Effector memory CD4-positive, alpha-beta T cell (primary cell): ENCODE measurements at regions not wholly inside any gene's neighbourhood (a gene's known extent, or its start where the extent isn't known, plus 50 kb on each side); places are given as distances from the start of the nearest gene placed in this dataset.

Experiments
- DNase-seq, 3 donors: peaks; one replicate each; pipeline ENCODE4 v3.0.0-alpha.2; 2020
- H3K27ac ChIP-seq: 2 replicates; pipeline ENCODE4 v1.7.0; 2013; ENCODE audit warnings: mild to moderate bottlenecking, low read length, moderate library complexity; ENCODE audit not compliant: insufficient read depth, poor library complexity, severe bottlenecking
- H3K27me3 ChIP-seq: replicated peaks from 2 replicates; pipeline ENCODE4 v1.7.0; 2013; ENCODE audit warnings: mild to moderate bottlenecking, low read length; ENCODE audit not compliant: insufficient read depth, control insufficient read depth, poor library complexity, severe bottlenecking
- H3K36me3 ChIP-seq: 2 replicates; pipeline ENCODE4 v1.7.0; 2013; ENCODE audit warnings: mild to moderate bottlenecking, low read length, moderate library complexity; ENCODE audit not compliant: control insufficient read depth, insufficient read depth
- H3K4me1 ChIP-seq: 2 replicates; pipeline ENCODE4 v1.7.0; 2013; ENCODE audit warnings: low read length, mild to moderate bottlenecking; ENCODE audit not compliant: control insufficient read depth, insufficient read depth, poor library complexity, severe bottlenecking
- H3K4me3 ChIP-seq: 2 replicates; pipeline ENCODE4 v1.7.0; 2013; ENCODE audit warnings: low read length, low read depth, mild to moderate bottlenecking; ENCODE audit not compliant: insufficient read depth, poor library complexity, severe bottlenecking
- H3K9me3 ChIP-seq: 2 replicates; pipeline ENCODE4 v1.7.0; 2013; ENCODE audit warnings: mild to moderate bottlenecking, low read length, moderate library complexity; ENCODE audit not compliant: control insufficient read depth

DNA sequence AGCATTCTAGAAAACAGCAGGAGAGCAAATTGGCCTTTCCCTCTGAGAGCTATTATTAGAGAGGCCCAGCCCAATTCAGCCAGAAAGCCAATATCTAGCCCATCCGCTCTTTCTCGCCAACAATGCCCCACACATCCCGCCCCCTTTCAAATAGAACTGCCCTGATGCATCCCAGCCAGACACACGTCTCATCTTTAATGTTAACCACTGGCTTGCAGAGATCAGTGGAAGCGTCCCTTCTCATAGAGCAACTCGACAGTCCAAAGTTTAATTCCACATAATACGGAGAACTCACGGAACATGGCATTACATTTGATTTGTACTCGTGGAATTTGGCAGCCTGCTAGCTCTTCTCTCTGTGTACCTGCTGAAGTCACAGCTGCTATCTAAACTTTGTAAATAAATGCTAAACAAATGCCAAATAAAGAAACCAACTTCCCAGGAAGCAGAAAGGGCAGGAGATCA lies 304.4 kb downstream of the DHX15 start:
- Histone ChIP-seq H3K27me3 (no peaks in the 10 kb centered on the region), H3K27ac (no peak overlapping the region), H3K4me3 (no peak overlapping the region), H3K9me3 (no peaks in the 10 kb centered on the region), H3K36me3 (no peaks in the 10 kb centered on the region), H3K4me1 (no peaks in the 10 kb centered on the region)
- no peak for DNase-seq

DNA sequence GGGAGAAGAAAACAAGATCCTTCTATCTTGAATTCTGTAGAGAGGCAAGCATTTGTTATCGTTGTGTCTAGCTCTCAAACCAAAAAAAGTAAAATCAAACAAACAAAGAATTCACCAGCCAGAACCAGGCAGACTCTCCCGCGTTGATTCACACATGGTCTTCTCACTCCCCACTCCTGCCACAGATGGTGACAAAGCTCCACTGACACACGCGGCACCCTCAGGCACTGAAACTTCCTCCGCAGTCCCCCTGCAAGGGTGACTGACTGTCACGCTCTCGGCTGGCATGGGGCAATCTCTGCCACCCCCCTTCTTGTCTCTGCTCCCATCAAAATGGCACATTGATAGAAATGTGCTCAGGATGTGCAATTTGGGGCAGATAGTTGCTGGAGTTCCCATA lies 304.9 kb downstream of the DHX15 start:
- no peaks in the 10 kb centered on the region for H3K36me3 ChIP-seq
- no peaks in the 10 kb centered on the region for H3K27me3 ChIP-seq
- H3K27ac ChIP-seq = no peak overlapping the region
- H3K4me1 ChIP-seq = no peaks in the 10 kb centered on the region
- DNase-seq = no peak
- H3K4me3 ChIP-seq = no peak overlapping the region
- H3K9me3 ChIP-seq = no peaks in the 10 kb centered on the region

GRCh38 chr4:24278693-24279092 lies 305.7 kb downstream of the DHX15 start:
- no peaks in the 10 kb centered on the region for H3K27me3 ChIP-seq
- DNase-seq = no peak
- no peak overlapping the region for H3K27ac ChIP-seq
- no peaks in the 10 kb centered on the region for H3K4me1 ChIP-seq
- H3K9me3 ChIP-seq = no peaks in the 10 kb centered on the region
- H3K36me3 ChIP-seq = no peaks in the 10 kb centered on the region
- no peak overlapping the region for H3K4me3 ChIP-seq

- Histone ChIP-seq H3K27ac (no peak overlapping the region), H3K9me3 (no peaks in the 10 kb centered on the region), H3K4me3 (no peak overlapping the region), H3K27me3 (no peaks in the 10 kb centered on the region), H3K4me1 (no peaks in the 10 kb centered on the region), H3K36me3 (no peaks in the 10 kb centered on the region)
- DNase-seq = no peak
These were observed 309.9 kb downstream of the DHX15 start for GRCh38 chr4:24274381-24274941.

DNA sequence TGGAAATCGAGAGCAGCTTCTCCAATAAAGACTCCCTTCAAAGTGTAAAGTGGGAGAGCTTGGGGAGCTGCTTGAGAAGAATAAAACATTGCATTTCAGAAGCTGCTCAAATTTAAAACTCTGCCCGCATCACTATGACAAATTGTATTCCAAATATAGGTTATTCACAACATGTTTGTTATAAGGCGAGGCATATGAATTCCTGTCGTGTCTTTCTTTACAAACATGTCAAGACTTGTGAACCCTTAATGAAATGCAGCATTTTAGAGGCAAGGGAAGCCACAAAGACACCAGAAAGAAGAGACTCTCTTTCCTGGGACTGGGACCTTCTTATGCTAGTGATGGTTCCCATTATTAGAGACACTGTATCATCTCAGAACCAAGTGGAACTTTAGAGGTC lies 311.2 kb downstream of the DHX15 start:
- Histone ChIP-seq H3K4me1 (no peaks in the 10 kb centered on the region), H3K4me3 (no peak overlapping the region), H3K36me3 (no peaks in the 10 kb centered on the region), H3K9me3 (no peaks in the 10 kb centered on the region), H3K27ac (no peak overlapping the region), H3K27me3 (no peaks in the 10 kb centered on the region)
- no peak for DNase-seq

- no peaks in the 10 kb centered on the region for H3K4me1 ChIP-seq
- H3K27ac ChIP-seq = no peak overlapping the region
- H3K4me3 ChIP-seq = no peak overlapping the region
- no peak for DNase-seq
- no peaks in the 10 kb centered on the region for H3K27me3 ChIP-seq
- no peaks in the 10 kb centered on the region for H3K36me3 ChIP-seq
- H3K9me3 ChIP-seq = no peaks in the 10 kb centered on the region
These were observed 317.2 kb downstream of the DHX15 start for GRCh38 chr4:24266951-24267722.

DNA sequence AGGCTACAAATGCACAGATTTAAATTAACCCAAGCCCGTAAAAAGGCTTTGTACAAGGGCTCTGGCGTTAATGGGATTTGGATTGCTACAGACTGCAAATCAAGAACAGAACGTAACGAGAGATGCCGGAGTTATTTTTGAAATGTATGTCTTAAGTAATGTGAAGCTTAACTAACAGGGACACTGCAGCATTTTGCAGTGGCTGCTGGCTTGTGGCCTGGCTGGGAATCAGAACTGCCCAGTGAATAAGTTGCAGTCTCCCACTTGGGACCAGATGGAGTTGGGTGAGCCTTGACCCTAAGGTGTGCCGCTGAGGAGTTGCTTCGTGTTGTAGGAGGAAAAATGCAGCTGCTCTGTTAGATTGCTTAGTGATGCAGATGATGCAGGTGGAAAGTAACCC lies 318.4 kb downstream of the DHX15 start:
- H3K27me3 ChIP-seq = no peaks in the 10 kb centered on the region
- DNase-seq = no peak
- H3K9me3 ChIP-seq = no peaks in the 10 kb centered on the region
- no peaks in the 10 kb centered on the region for H3K4me1 ChIP-seq
- H3K27ac ChIP-seq = no peak overlapping the region
- H3K36me3 ChIP-seq = no peaks in the 10 kb centered on the region
- H3K4me3 ChIP-seq = no peak overlapping the region

- Histone ChIP-seq H3K4me3 (no peak overlapping the region), H3K36me3 (no peaks in the 10 kb centered on the region), H3K9me3 (no peaks in the 10 kb centered on the region), H3K4me1 (no peaks in the 10 kb centered on the region), H3K27me3 (no peaks in the 10 kb centered on the region), H3K27ac (no peak overlapping the region)
- DNase-seq = no peak
These were observed 321.7 kb downstream of the DHX15 start for GRCh38 chr4:24262616-24263015.

- Histone ChIP-seq H3K27me3 (no peaks in the 10 kb centered on the region), H3K27ac (no peak overlapping the region), H3K4me1 (no peaks in the 10 kb centered on the region), H3K36me3 (no peaks in the 10 kb centered on the region), H3K4me3 (no peak overlapping the region), H3K9me3 (no peaks in the 10 kb centered on the region)
- no peak for DNase-seq
These were observed 322.3 kb downstream of the DHX15 start for GRCh38 chr4:24262084-24262483.

DNA sequence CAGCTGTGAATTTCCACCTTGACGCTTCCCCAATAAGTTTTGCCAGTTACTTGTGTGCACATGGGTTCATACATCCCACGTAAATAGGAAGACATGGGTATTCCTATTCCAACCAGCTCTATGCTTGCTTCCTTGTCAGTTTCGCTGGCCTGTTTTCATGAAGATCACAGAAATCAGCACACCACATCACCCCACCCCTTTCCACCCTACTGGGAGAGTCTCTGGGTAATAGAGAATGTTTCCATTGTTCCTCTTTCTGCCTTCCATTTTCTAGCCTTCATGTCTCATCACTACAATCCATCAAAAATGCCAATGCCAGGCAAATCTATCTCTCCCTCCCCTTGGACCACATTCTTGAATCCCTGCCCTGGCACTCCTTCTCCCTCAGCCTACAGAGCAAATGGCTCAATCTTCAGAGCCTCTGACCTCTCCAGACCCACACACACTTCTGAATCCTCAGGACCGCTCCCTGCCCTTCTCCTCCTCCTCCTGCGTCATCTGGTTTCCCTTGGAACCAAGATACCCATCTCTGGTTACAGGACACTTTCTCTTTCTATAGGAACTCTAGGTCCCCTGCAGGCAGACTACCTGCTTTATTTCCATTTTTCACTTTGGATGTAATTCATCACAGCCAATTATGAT lies 323.3 kb downstream of the DHX15 start:
- no peaks in the 10 kb centered on the region for H3K4me1 ChIP-seq
- H3K27ac ChIP-seq = no peak overlapping the region
- no peaks in the 10 kb centered on the region for H3K36me3 ChIP-seq
- H3K27me3 ChIP-seq = no peaks in the 10 kb centered on the region
- no peak overlapping the region for H3K4me3 ChIP-seq
- DNase-seq = no peak
- H3K9me3 ChIP-seq = no peaks in the 10 kb centered on the region
